Neutrophil (primary cell): ENCODE measurements at regions not wholly inside any gene's neighbourhood (a gene's known extent, or its start where the extent isn't known, plus 50 kb on each side); places are given as distances from the start of the nearest gene placed in this dataset.

ENCODE experiments used
- H3K27ac ChIP-seq: fragments of 200-600 bp; sonication (generic); 2 replicates; pipeline ENCODE4 v1.5.1; 2016; ENCODE audit warnings: mild to moderate bottlenecking, moderate library complexity
- H3K27me3 ChIP-seq: fragments of 200-600 bp; sonication (generic); 2 replicates; pipeline ENCODE4 v1.6.0; 2016; ENCODE audit warnings: mild to moderate bottlenecking
- H3K36me3 ChIP-seq: fragments of 200-600 bp; sonication (generic); 2 replicates; pipeline ENCODE4 v1.5.1; 2017
- H3K4me1 ChIP-seq, 2 experiments: fragments of 200-600 bp in 1 of 2; sonication (generic) in 1 of 2; 1 replicate in 1 of 2; 2 replicates in 1 of 2; pipeline versions ENCODE4 v1.5.1 to v1.6.1; 2013 to 2016; ENCODE audit warnings: low read depth in 1 of 2, low read length in 1 of 2, mild to moderate bottlenecking in 1 of 2, moderate library complexity in 1 of 2; ENCODE audit not compliant: control insufficient read depth in 1 of 2, insufficient read depth in 1 of 2
- H3K4me3 ChIP-seq, 2 experiments: fragments of 200-600 bp in 1 of 2; sonication (generic) in 1 of 2; 1 replicate in 1 of 2; 2 replicates in 1 of 2; pipeline ENCODE4 v1.5.1; 2013 to 2016; ENCODE audit warnings: low read depth in 1 of 2, low read length in 1 of 2, mild to moderate bottlenecking in 1 of 2, moderate library complexity in 1 of 2
- H3K9me3 ChIP-seq: fragments of 200-600 bp; sonication (generic); 2 replicates; pipeline ENCODE4 v1.5.1; 2016
- CTCF ChIP-seq: fragments of 200-600 bp; sonication (generic); IDR thresholded peaks from 2 replicates; pipeline ENCODE4 v1.5.1; 2016; ENCODE audit warnings: antibody characterized with exemption

GRCh38 chr12:132395908-132396305 lies 66.5 kb upstream of the GALNT9 start:
- no peaks in the 10 kb centered on the region for H3K9me3 ChIP-seq
- H3K27ac ChIP-seq: no peak overlapping the region
- H3K4me3 ChIP-seq: no peak overlapping the region
- H3K4me1 ChIP-seq: no peaks in the 10 kb centered on the region
- no peaks in the 10 kb centered on the region for H3K36me3 ChIP-seq
- TF ChIP-seq CTCF: no peak
- H3K27me3 ChIP-seq: peaks cover 56% of the 10 kb centered on the region

- Histone ChIP-seq H3K4me1 (no peaks in the 10 kb centered on the region), H3K36me3 (no peaks in the 10 kb centered on the region), H3K9me3 (no peaks in the 10 kb centered on the region), H3K27me3 (peaks cover 51% of the 10 kb centered on the region), H3K27ac (no peak overlapping the region), H3K4me3 (no peak overlapping the region)
- no peak for TF ChIP-seq CTCF
Observed at GRCh38 chr12:132395192-132395907, 66.0 kb upstream of the GALNT9 start.

GRCh38 chr12:132393991-132394949 lies 64.9 kb upstream of the GALNT9 start:
- H3K9me3 ChIP-seq: no peaks in the 10 kb centered on the region
- H3K27ac ChIP-seq: no peak overlapping the region
- peaks cover 41% of the 10 kb centered on the region for H3K27me3 ChIP-seq
- H3K36me3 ChIP-seq: no peaks in the 10 kb centered on the region
- H3K4me1 ChIP-seq: no peaks in the 10 kb centered on the region
- no peak for TF ChIP-seq CTCF
- H3K4me3 ChIP-seq: no peak overlapping the region

- TF ChIP-seq CTCF: no peak
- Histone ChIP-seq H3K9me3 (no peaks in the 10 kb centered on the region), H3K27ac (no peak overlapping the region)
Observed at GRCh38 chr12:132393245-132393795, 63.9 kb upstream of the GALNT9 start.

GRCh38 chr12:132392389-132393244 lies 63.2 kb upstream of the GALNT9 start:
- Histone ChIP-seq H3K27ac (no peak overlapping the region), H3K27me3 (peaks cover 33% of the 10 kb centered on the region), H3K4me3 (no peak overlapping the region), H3K9me3 (no peaks in the 10 kb centered on the region), H3K36me3 (no peaks in the 10 kb centered on the region), H3K4me1 (no peaks in the 10 kb centered on the region)
- no peak for TF ChIP-seq CTCF

More at GRCh38 chr12:132393245-132393795, 63.9 kb upstream of the GALNT9 start:
- Histone ChIP-seq H3K4me3 (no peak overlapping the region), H3K4me1 (no peaks in the 10 kb centered on the region), H3K36me3 (no peaks in the 10 kb centered on the region), H3K27me3 (peaks cover 40% of the 10 kb centered on the region)
